Fibroblast of peridontal ligament (primary cell): ENCODE measurements at regions not wholly inside any gene's neighbourhood (a gene's known extent, or its start where the extent isn't known, plus 50 kb on each side); places are given as distances from the start of the nearest gene placed in this dataset.
"Not testable (repeated sequence)": the region's sequence is repeated elsewhere in the genome, so short reads cannot be mapped to it uniquely, and the experiment has no call there.

Experiments used
- DNase-seq: peaks from one replicate; pipeline ENCODE4 v3.0.0-alpha.2; 2010; ENCODE audit errors: extremely low read depth

DNA sequence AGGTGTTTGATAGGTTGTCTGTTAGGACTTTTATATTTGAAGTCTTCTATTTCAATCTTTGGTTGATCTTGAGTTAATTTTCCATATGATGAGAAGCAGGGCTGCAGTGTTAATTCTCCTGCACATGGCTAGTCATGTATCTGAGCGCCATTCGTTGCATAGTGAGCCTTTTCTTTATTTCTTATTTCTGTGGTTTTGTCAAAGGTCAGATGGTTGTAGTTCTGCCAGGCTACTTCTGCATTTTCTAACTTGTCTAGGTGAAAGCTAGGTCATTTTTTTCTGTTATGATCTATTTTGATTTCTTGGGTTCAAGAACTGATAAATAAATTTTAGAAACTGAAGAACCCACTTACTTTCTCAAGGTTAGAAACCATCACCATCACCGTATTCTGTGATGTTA lies 56.7 kb downstream of the CCDC74A start:
- no peak for DNase-seq

DNA sequence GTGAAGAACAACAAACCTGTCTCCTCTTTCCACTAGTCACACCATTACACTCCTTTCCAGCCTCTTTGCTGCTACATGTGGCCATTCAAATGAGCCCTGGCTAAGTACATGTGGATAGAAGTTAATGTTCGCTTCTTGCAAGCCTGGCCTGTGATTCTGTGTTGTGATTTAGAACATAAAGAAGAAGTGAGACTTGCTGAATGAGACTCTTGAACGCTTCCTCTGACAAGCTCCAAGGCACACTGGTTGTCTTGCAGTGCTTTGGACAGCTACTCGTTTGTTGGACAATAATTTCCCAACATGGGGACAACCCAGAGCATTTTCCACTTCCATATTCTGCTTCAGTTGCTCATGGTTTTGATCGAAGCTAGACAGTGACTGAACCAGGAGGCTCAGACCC lies 57.3 kb downstream of the CCDC74A start:
- no peak for DNase-seq

GRCh38 chr2:131588152-131588873 lies 60.6 kb downstream of the CCDC74A start:
- no peak for DNase-seq

DNA sequence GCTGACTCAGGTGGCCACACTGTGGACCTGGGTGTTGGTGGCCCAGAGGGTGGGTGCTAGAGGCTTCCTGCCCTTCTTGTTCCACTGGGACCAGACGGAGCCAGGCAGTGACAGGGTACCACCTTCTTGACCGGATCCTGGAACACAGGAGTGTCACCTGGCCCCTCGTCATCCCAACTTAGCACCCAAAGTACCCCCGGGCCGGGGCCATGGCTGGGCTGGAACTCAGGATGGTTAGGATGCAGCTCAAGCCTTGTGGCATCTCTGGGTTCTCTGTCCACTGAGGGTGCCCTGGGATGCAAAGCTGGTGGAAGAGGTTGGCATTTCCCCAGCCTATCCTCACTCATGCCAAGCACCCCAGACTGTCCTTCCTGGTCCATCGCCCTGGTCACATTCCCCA lies 61.4 kb downstream of the CCDC74A start:
- not testable (repeated sequence) for DNase-seq

DNA sequence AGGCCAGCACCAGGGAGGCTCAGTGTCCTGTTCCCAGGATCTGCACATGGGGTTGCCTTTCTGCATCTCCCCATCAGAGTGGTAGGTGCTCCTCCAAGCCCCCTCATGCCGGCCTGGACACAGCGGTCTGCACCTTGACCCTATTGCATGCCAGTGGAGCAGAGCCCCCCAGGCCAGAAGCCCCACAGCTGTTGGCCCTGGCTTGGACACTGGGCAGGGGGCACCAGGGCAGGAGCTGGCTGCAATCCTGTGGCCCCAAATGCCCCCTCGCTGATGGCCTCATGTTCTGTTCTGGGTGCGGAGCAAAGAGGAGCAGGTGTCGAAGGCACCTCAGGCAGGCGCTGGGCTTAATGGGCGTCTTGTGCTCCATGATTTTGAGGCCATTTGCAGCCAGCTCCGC lies 62.7 kb downstream of the CCDC74A start:
- no peak for DNase-seq

GRCh38 chr2:131590896-131591295 lies 63.2 kb downstream of the CCDC74A start:
- no peak for DNase-seq

- not testable (repeated sequence) for DNase-seq
Measured at GRCh38 chr2:131596561-131596960, 68.9 kb downstream of the CCDC74A start.

DNA sequence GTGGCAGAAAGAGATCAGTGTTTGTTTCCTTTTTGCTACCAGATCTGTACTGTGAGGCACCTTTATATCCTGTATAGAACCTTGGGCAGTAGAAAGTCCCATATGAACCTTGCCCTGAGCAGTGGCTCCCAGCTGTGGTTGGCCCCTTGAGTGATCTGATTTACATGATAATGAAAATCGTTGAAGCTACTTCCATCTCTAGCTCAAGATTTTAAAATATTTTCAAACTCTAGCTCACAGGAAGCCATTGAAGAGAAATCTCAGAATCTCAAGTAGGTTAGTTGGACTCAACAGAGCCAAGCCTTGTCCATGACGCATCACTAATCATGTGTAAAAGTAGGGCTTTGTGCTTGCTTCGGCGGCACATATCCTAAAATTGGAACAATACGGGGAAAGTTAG lies 74.8 kb downstream of the CCDC74A start:
- DNase-seq = not testable (repeated sequence)

- DNase-seq = not testable (repeated sequence)
Measured at GRCh38 chr2:131604652-131605051, 77.0 kb downstream of the CCDC74A start.

DNA sequence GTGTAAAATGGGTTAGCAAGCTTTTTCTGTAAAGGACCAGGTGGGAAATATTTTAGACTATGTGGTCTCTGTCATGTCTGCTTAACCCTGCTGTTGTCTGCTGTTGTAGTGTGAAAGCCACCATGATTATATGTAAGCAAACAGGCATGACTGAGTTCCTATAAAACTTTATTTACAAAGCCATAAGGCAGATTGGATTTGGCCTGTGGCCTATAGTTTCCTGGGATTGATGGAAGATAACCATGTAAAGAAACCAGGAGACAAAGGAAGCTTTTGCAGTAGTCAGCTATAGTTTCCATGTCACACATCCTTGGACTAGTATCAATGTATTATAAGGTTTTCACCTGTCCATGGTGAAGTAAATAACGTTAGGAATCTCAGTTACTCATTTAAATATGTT lies 78.7 kb downstream of the CCDC74A start:
- DNase-seq = not testable (repeated sequence)

DNA sequence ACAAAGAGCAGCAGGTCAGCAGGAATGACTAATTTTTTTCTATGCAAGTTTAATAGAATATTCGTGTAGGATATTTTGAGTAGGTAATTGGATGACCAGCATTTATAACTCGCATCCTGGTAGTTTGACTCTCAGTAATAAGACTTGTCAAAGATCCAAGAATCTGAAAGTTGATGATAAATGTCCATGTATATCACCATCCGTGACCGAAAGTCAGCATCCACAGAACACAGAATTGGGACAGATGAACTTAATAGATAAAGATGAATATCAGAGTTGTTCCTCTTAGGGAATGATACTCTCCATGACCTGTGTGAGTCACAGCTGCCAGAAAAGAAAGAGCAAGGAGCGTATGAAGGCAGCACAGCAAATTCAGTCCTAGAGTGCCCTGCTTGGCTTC lies 79.4 kb downstream of the CCDC74A start:
- DNase-seq = not testable (repeated sequence)

DNA sequence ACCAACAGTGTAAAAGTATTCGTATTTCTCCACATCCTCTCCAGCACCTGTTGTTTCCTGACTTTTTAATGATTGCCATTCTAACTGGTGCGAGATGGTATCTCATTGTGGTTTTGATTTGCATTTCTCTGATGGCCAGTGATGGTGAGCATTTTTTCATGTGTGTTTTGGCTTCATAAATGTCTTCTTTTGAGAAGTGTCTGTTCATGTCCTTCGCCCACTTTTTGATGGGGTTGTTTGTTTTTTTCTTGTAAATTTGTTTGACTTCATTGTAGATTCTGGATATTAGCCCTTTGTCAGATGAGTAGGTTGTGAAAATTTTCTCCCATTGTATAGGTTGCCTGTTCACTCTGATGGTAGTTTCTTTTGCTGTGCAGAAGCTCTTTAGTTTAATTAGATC lies 86.9 kb downstream of the CCDC74A start:
- DNase-seq = not testable (repeated sequence)

DNA sequence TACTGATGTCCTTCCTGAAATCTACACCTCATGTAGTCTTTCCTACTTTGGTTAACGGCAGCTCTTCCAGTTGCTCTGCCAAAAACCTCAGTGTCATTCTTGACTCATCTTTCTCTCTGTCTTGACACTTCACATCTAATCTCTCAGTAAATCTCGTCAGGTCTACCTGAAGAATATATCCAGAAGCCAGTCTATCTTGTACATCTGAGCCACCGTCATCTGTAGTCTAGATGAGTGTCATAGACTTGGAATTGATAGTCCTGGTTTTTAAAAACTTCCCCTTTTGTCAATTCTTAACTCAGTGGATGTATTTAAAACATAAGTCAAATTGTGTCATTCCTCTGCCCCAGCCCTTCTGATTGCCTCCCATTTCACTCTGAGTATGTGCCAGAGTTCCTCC lies 90.6 kb downstream of the CCDC74A start:
- DNase-seq = not testable (repeated sequence)

DNA sequence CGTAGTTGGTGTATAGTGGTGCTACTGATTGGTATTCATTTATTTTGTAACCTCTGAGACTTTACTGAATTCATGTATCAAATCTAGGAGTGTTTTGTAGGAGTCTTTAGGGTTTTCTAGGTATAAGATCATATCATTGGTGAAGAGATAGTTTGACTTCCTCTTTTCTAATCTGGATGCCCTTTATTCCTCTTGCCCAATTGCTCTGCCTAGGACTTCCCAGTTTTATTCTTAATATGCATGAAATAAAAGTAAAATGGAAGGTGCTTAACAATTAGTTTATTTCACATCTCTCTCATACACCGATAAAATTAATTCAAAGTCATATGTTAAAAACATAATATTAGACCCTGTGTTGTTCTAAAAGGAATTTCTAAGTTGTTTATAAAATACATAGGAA lies 95.2 kb downstream of the CCDC74A start:
- not testable (repeated sequence) for DNase-seq

DNA sequence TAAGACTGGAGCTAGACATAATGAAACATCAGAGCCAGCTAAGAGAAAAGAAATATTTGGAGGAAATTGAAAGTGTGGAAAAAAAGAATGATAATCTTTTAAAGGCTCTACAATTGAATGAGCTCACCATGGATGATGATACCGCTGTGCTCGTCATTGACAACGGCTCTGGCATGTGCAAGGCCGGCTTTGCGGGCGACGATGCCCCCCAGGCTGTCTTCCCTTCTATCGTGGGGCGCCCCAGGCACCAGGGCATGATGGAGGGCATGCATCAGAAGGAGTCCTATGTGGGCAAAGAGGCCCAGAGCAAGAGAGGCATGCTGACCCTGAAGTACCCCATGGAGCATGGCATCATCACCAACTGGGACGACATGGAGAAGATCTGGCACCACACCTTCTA lies 98.3 kb downstream of the CCDC74A start:
- DNase-seq = not testable (repeated sequence)

DNA sequence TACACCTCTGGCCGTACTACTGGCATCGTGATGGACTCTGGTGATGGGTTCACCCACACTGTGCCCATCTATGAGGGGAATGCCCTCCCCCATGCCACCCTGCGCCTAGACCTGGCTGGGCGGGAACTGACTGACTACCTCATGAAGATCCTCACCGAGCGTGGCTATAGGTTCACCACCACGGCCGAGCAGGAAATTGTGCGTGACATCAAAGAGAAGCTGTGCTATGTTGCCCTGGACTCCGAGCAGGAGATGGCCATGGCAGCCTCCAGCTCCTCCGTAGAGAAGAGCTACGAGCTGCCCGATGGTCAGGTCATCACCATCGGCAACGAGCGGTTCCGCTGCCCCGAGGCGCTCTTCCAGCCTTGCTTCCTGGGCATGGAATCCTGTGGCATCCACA lies 98.9 kb downstream of the CCDC74A start:
- not testable (repeated sequence) for DNase-seq

GRCh38 chr2:131627777-131628176 lies 100.1 kb downstream of the CCDC74A start:
- not testable (repeated sequence) for DNase-seq

GRCh38 chr2:131631648-131632047 lies 104.0 kb downstream of the CCDC74A start:
- not testable (repeated sequence) for DNase-seq

GRCh38 chr2:131633405-131633804 lies 105.7 kb downstream of the CCDC74A start:
- not testable (repeated sequence) for DNase-seq

GRCh38 chr2:131633827-131634695 lies 106.4 kb downstream of the CCDC74A start:
- not testable (repeated sequence) for DNase-seq

DNA sequence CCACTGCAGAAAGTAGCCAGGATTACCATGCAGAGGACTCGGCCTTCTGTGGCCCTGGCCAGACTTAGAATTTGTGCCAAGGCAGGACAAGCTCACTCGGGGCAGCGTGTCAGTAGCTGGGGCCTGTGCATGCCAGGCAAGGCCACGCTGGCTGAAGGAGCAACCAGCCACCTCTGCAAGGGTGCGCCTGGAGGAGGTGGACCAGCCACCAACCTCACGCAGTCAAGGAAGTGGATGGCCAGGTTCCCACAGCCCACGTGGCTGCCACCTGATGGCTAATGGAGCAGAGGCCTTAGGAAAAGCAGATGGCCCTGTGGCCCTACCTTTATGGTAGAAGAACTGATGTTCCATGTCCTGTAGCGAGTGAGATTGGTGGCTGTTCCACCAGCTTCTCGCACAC lies 107.9 kb downstream of the CCDC74A start:
- no peak for DNase-seq

DNA sequence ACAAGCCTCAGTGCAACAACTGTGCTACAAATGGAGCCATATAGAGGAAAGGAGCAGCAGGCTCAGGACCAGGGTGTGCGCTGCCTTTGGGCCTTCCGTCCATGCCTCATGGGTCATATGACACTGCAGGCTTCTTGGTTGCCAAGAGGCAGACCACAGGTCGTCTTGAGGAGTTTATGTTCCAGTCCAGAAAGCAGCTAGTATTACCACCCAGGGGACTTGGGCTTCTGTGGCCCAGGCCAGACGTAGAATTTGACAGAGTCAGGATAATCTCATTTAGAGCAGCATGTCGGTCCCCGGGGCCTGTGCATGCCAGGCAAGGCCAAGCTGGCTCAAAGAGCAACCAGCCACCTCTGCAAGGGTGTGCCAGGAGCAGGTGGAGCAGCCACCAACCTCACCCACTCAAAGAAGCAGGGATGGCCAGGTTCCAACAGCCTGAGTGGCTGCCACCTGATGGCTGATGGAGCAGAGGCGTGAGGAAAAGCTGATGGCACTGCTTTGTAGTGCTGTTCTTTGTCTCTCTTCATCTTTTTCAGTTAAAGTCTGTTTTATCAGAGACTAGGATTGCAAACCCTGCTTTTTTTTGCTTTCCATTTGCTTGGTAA lies 109.1 kb downstream of the CCDC74A start:
- not testable (repeated sequence) for DNase-seq
